Thymus (tissue), 11 donors: ENCODE measurements at regions not wholly inside any gene's neighbourhood (a gene's known extent, or its start where the extent isn't known, plus 50 kb on each side); places are given as distances from the start of the nearest gene placed in this dataset.

Experiments
- DNase-seq, 9 donors: peaks; one replicate each; pipeline ENCODE4 v3.0.0-alpha.2; 2013; ENCODE audit warnings: low spot score in 9 of 9, low read depth in 6 of 9, missing footprints in 1 of 9
- H3K27ac ChIP-seq, 2 donors: one replicate each; pipeline ENCODE4 v1.5.1; 2013; ENCODE audit warnings: control low read depth in 1 of 2, low read depth in 1 of 2, low read length in 1 of 2, mild to moderate bottlenecking in 1 of 2, moderate library complexity in 1 of 2
- H3K27me3 ChIP-seq, 2 donors: one replicate each; pipeline ENCODE4 v1.5.1; 2013; ENCODE audit warnings: low read length in 1 of 2; ENCODE audit not compliant: control insufficient read depth in 2 of 2, insufficient read depth in 1 of 2
- H3K36me3 ChIP-seq, 2 donors: one replicate each; pipeline ENCODE4 v1.5.1; 2013; ENCODE audit warnings: low read length in 1 of 2, mild to moderate bottlenecking in 1 of 2, moderate library complexity in 1 of 2; ENCODE audit not compliant: control insufficient read depth in 2 of 2, insufficient read depth in 2 of 2
- H3K4me1 ChIP-seq, 2 donors: one replicate each; pipeline ENCODE4 v1.5.1; 2013; ENCODE audit warnings: low read length in 2 of 2; ENCODE audit not compliant: control insufficient read depth in 2 of 2, insufficient read depth in 2 of 2
- H3K4me3 ChIP-seq, 2 donors: one replicate each; pipeline ENCODE4 v1.5.1; 2013; ENCODE audit warnings: low read length in 2 of 2, control low read depth in 1 of 2, mild to moderate bottlenecking in 1 of 2
- H3K9me3 ChIP-seq, 2 donors: one replicate each; pipeline ENCODE4 v1.5.1; 2013; ENCODE audit warnings: low read length in 1 of 2, mild to moderate bottlenecking in 1 of 2; ENCODE audit not compliant: control insufficient read depth in 2 of 2, insufficient read depth in 1 of 2
- WGBS: extraction: QIAGEN DNeasy Blood & Tissue Kit; methylation state at CpG from one replicate; pipeline ENCODE4 v1.1.7; 2013; 5-methylcytosine and 5-hydroxymethylcytosine counted together
- donor health status: healthy.

GRCh38 chr12:124448955-124449622, 118.3 kb downstream of the NCOR2 start:
- Histone ChIP-seq H3K4me1 (peaks cover 17 to 66% of the 10 kb centered on the region in 2 donors), H3K27ac (peak overlapping the region in 1 of 2 donors; percentile 52), H3K4me3 (no peak overlapping the region), H3K36me3 (peaks cover 29 to 65% of the 10 kb centered on the region in 2 donors), H3K27me3 (no peaks in the 10 kb centered on the region), H3K9me3 (peaks cover 0 to 2% of the 10 kb centered on the region in 2 donors)
- no peak for DNase-seq
- WGBS = 79% methylated on average over 12 of the region's 12 CpGs

GRCh38 chr12:124448241-124448954, 119.0 kb downstream of the NCOR2 start:
- Histone ChIP-seq H3K36me3 (peaks cover 33 to 65% of the 10 kb centered on the region in 2 donors), H3K4me1 (peaks cover 11 to 60% of the 10 kb centered on the region in 2 donors), H3K4me3 (no peak overlapping the region), H3K9me3 (peaks cover 0 to 2% of the 10 kb centered on the region in 2 donors), H3K27me3 (no peaks in the 10 kb centered on the region), H3K27ac (no peak overlapping the region)
- 98% methylated on average over 23 of the region's 23 CpGs for WGBS
- no peak for DNase-seq

GRCh38 chr12:124446364-124446763, 121.0 kb downstream of the NCOR2 start:
- 99% methylated on average over 2 of the region's 2 CpGs for WGBS
- H3K27ac ChIP-seq = no peak overlapping the region
- H3K4me1 ChIP-seq = peaks cover 9 to 60% of the 10 kb centered on the region in 2 donors
- DNase-seq = no peak
- peaks cover 0 to 2% of the 10 kb centered on the region in 2 donors for H3K9me3 ChIP-seq
- no peak overlapping the region for H3K4me3 ChIP-seq
- H3K36me3 ChIP-seq = peaks cover 39 to 75% of the 10 kb centered on the region in 2 donors
- H3K27me3 ChIP-seq = no peaks in the 10 kb centered on the region

- Histone ChIP-seq H3K27ac (no peak overlapping the region), H3K27me3 (no peaks in the 10 kb centered on the region), H3K4me3 (no peak overlapping the region), H3K4me1 (peaks cover 9 to 60% of the 10 kb centered on the region in 2 donors), H3K36me3 (peaks cover 41 to 79% of the 10 kb centered on the region in 2 donors), H3K9me3 (peaks cover 0 to 4% of the 10 kb centered on the region in 2 donors)
- DNase-seq = no peak
- 99% methylated on average over 8 of the region's 8 CpGs for WGBS
Observed at GRCh38 chr12:124445826-124446225, 121.6 kb downstream of the NCOR2 start.

GRCh38 chr12:124445121-124445718, 122.2 kb downstream of the NCOR2 start:
- no peak overlapping the region for H3K27ac ChIP-seq
- H3K4me1 ChIP-seq = peaks cover 9 to 58% of the 10 kb centered on the region in 2 donors
- H3K4me3 ChIP-seq = no peak overlapping the region
- H3K36me3 ChIP-seq = peaks cover 46 to 80% of the 10 kb centered on the region in 2 donors
- H3K27me3 ChIP-seq = no peaks in the 10 kb centered on the region
- 95% methylated on average over 39 of the region's 39 CpGs for WGBS
- H3K9me3 ChIP-seq = peaks cover 0 to 5% of the 10 kb centered on the region in 2 donors
- DNase-seq = no peak

GRCh38 chr12:124443931-124444712, 123.3 kb downstream of the NCOR2 start:
- DNase-seq = no peak
- H3K27me3 ChIP-seq = no peaks in the 10 kb centered on the region
- 96% methylated on average over 9 of the region's 9 CpGs for WGBS
- H3K4me3 ChIP-seq = no peak overlapping the region
- H3K4me1 ChIP-seq = peaks cover 9 to 50% of the 10 kb centered on the region in 2 donors
- H3K27ac ChIP-seq = no peak overlapping the region
- peaks cover 43 to 76% of the 10 kb centered on the region in 2 donors for H3K36me3 ChIP-seq
- peaks cover 0 to 3% of the 10 kb centered on the region in 2 donors for H3K9me3 ChIP-seq

GRCh38 chr12:124442772-124443445, 124.5 kb downstream of the NCOR2 start:
- no peak for DNase-seq
- H3K27ac ChIP-seq = peak overlapping the region in 1 of 2 donors; percentile 73
- H3K36me3 ChIP-seq = peaks cover 39 to 70% of the 10 kb centered on the region in 2 donors
- H3K4me3 ChIP-seq = no peak overlapping the region
- H3K27me3 ChIP-seq = no peaks in the 10 kb centered on the region
- H3K9me3 ChIP-seq = peaks cover 0 to 3% of the 10 kb centered on the region in 2 donors
- H3K4me1 ChIP-seq = peaks cover 9 to 38% of the 10 kb centered on the region in 2 donors
- WGBS = 97% methylated on average over 29 of the region's 29 CpGs

GRCh38 chr12:124442281-124442680, 125.1 kb downstream of the NCOR2 start:
- Histone ChIP-seq H3K36me3 (peaks cover 42 to 72% of the 10 kb centered on the region in 2 donors), H3K4me3 (no peak overlapping the region), H3K4me1 (peaks cover 9 to 36% of the 10 kb centered on the region in 2 donors), H3K9me3 (peaks cover 0 to 3% of the 10 kb centered on the region in 2 donors), H3K27me3 (no peaks in the 10 kb centered on the region), H3K27ac (peak overlapping the region in 1 of 2 donors; percentile 73)
- peak in 1 of 9 donors; percentile 59 for DNase-seq
- 67% methylated on average over 6 of the region's 6 CpGs for WGBS
